ENCODE measurements at regions not wholly inside any gene's neighbourhood (a gene's known extent, or its start where the extent isn't known, plus 50 kb on each side); places are given as distances from the start of the nearest gene placed in this dataset.

DNA sequence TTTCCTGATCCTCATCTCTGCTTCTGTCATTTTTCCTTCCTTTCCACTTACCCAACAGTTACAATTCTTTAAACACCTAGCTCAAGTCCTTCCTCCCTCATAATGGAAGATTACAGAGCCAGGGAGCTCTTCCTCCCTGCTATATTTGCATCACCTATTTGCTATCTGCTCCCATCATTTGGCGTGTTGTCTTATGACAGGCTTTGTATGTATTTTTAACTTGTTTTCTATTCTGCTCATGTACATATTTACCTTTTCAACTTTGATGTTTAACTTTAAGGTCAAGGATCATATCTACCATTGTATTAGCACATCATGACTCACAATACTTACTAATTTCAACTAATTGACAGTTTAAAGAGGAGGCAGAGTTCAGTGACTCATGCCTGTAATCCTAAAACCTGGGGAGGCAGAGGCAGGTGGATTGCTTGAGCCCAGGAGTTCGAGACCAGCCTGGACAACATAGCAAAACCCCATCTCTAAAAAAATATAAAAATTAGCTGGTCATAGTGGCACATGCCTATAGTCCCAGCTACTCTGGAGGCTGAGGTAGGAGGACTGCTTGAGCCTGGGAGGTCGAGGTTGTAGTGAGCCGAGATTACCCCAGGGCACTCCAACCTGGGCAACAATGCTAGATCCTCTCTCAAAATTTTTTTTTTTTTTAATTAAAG is 92.5 kb upstream of the FOXN2 start (continued):
- TF ChIP-seq, protein P1, sequence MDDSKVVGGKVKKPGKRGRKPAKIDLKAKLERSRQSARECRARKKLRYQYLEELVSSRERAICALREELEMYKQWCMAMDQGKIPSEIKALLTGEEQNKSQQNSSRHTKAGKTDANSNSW (CRISPR knock-in tag; IDR thresholded peaks at IDR 0.05; ENCODE audit: borderline replicate concordance) = no peak
- TF ChIP-seq TFE3 (CRISPR knock-in tag; IDR thresholded peaks at IDR 0.05) = peak; percentile 100
- TF ChIP-seq SIX4 (CRISPR knock-in tag; IDR thresholded peaks at IDR 0.05) = peak; percentile 95
- TF ChIP-seq, protein P2, sequence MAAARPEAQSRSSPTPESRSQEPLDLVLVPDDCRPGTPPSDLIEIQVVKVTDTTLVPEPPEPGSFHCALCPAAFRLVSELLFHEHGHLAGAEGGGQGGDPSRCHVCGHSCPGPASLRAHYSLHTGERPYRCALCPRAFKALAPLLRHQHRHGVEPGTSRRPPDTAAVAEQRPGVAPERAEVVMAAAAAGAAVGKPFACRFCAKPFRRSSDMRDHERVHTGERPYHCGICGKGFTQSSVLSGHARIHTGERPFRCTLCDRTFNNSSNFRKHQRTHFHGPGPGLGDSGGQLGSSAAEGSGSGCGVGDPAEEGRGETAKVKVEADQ (CRISPR knock-in tag; IDR thresholded peaks at IDR 0.05; ENCODE audit: borderline replicate concordance) = no peak
- no peak for TF ChIP-seq ZBTB40 (IDR thresholded peaks at IDR 0.05)
- peak; percentile 35; the same call in 1 of the 2 replicates for TF ChIP-seq ZBTB40 (CRISPR knock-in tag; IDR thresholded peaks at IDR 0.05)
- peak; percentile 97 for TF ChIP-seq KDM3A (CRISPR knock-in tag; IDR thresholded peaks at IDR 0.05; ENCODE audit: low read depth)
- TF ChIP-seq ATF1 (CRISPR knock-in tag; IDR thresholded peaks at IDR 0.05) = peak; percentile 92
- peak; percentile 63 for TF ChIP-seq ZNF124 (CRISPR knock-in tag; IDR thresholded peaks at IDR 0.05)
- peak; percentile 84; the same call in 1 of the 2 replicates for TF ChIP-seq JDP2 (CRISPR knock-in tag; IDR thresholded peaks at IDR 0.05; ENCODE audit: borderline replicate concordance)
- TF ChIP-seq ZNF280D (CRISPR knock-in tag; IDR thresholded peaks at IDR 0.05) = peak; percentile 90; the same call in 1 of the 2 replicates
- TF ChIP-seq ZNF510 (CRISPR knock-in tag; IDR thresholded peaks at IDR 0.05; ENCODE audit: low read depth) = no peak
- 0 out of 2 replicates have a peak, but pooled peaks have one; percentile 37 for TF ChIP-seq ZNF879 (CRISPR knock-in tag; IDR thresholded peaks at IDR 0.05)
- TF ChIP-seq MEIS1 (CRISPR knock-in tag; IDR thresholded peaks at IDR 0.05; ENCODE audit: borderline replicate concordance) = peak; percentile 96
- no peak for TF ChIP-seq SIN3A (IDR thresholded peaks at IDR 0.05; ENCODE audit: borderline replicate concordance, low read depth, low read length)
